COLO668 (cell line): ENCODE measurements at regions not wholly inside any gene's neighbourhood (a gene's known extent, or its start where the extent isn't known, plus 50 kb on each side); places are given as distances from the start of the nearest gene placed in this dataset.
"Not testable (repeated sequence)": the region's sequence is repeated elsewhere in the genome, so short reads cannot be mapped to it uniquely, and the experiment has no call there.

Source experiments
- DNase-seq: peaks from one replicate; lab custom pipeline; 2025; ENCODE audit not compliant: unreplicated experiment; lab: John Stamatoyannopoulos, UW

GRCh38 chr10:7108141-7108540 is 302.7 kb downstream of the SFMBT2 start:
- DNase-seq, result no peak

DNA sequence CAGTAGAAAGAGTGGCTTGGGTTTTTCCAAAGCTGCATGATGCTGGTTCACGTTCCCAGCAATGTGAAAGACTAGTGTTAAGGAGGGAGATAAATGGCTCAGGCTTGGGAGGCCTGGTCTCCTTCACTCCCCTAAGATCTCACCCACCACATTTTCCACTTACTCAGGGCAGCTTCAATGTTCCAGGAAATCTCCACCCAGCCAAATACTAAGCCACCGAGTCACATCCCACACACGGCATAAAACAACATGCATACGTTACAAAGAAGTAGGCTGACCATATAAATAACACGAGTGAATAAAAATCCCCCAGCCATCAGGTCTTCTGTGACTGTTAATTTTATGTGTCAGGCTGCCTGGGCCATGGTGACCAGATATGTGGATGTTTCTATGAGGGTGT is 303.5 kb downstream of the SFMBT2 start:
- DNase-seq, result no peak

GRCh38 chr10:7104379-7104778 is 306.5 kb downstream of the SFMBT2 start:
- DNase-seq, result not testable (repeated sequence)

DNA sequence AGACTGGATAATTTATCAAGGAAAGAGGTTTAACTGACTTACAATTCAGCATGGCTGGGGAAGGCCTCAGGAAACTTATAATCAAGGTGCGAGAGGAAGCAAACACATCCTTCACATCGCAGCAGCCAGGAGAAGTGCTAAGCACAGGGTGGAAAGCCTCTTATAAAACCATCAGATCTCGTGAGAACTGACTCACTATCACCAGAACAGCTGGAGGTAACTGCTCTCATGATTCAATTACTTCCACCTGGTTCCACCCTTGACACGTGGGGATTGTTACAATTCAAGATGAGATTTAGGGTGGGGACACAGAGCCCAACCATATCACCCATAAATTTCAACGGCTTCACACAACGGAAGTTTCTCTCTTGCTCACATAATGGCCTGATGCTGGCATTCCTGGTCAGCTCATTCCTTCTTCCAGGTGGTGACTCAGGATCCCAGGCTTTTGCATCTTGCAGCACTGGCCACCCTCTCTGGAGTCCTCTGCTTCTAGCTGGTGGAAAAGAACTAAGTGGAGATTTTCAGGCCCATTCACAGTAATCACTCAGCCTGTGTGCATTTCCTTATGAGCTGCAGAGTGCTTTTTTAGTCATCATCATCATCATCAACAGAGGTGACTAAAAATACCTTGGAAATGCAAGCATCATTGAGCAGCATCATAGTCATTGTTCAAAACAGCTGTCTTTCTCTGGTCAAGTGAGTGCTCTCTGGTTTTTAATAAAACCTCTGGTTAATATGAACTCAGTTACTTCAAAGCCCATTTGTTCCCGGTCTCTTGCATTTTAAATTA is 308.1 kb downstream of the SFMBT2 start:
- DNase-seq, result no peak

DNA sequence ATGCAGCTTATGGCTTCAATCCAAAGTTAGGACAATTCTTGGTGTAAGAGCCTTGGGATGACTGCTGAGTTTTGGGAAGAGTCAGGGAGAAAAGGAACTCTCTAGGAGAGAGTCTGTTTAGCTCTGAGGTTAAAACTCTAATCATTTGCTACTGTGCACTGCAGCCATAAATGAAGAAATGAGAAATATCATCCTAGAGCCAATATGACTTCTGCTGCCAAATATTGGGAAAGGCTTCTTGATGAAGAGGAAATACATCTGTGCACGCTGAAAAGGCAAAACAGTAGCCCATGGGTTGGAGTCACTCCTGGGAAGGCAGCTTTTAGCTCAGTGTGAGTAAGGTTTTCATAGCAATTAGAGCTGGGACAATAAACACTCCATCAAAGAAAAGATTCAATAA is 308.8 kb downstream of the SFMBT2 start:
- DNase-seq, result no peak

DNA sequence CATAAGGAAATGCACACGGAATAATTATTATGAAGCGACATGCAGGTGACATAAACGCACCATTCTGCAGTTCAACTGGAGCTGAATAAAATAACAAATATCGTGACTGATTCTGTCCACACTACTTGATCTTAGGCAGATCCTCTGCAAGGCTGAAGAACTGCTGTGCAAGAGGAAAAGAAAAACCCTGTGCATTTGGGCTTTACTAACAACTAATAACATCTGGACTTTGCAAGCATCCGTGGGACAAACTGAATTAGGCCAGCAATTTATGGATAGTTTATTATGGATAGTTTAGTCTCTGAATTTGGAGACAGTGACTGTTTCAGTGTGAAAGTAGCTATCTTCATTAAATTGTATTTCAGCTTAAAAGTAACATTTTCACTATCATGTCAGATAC is 309.4 kb downstream of the SFMBT2 start:
- no peak for DNase-seq

DNA sequence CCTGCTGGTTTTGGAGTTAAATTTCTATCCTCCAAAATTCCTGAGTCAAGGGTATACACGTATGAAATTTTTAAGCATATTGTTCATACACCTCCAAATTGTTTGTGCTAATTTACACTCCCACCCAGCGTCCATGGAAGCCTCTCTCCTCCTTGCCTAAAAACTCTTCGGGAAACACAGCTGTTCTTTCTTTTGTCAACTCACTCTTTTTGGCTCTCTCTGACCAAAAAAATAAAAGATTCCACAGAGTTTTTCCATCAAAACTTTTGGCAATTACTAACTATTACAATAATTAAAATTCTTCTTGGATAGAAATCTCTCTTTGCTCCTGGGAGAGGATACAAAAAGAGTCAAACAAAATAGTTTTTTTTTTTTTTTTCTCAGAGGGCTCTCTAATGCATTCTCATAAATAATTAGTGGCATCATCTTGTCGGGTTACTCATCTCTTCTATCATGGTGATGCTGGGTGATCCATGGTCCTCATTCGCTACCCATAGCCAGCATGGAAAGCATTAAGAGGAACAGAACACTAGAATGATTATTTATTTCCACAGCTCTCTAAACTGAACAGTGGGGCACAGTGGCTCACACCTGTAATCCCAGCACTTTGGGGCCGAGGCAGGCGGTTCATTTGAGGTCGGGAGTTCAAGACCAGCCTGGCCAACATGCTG is 310.7 kb downstream of the SFMBT2 start:
- DNase-seq, result no peak

GRCh38 chr10:7098160-7098762 is 312.6 kb downstream of the SFMBT2 start:
- DNase-seq, result no peak

- no peak for DNase-seq
Measured at GRCh38 chr10:7094781-7095180, 316.1 kb downstream of the SFMBT2 start.

- no peak for DNase-seq
Measured at GRCh38 chr10:7093368-7093767, 317.5 kb downstream of the SFMBT2 start.

GRCh38 chr10:7092603-7093002 is 318.2 kb downstream of the SFMBT2 start:
- DNase-seq, result no peak

- DNase-seq, result no peak
Measured at GRCh38 chr10:7090529-7090928, 320.3 kb downstream of the SFMBT2 start.

- DNase-seq, result no peak
Measured at GRCh38 chr10:7085913-7086589, 324.8 kb downstream of the SFMBT2 start.

DNA sequence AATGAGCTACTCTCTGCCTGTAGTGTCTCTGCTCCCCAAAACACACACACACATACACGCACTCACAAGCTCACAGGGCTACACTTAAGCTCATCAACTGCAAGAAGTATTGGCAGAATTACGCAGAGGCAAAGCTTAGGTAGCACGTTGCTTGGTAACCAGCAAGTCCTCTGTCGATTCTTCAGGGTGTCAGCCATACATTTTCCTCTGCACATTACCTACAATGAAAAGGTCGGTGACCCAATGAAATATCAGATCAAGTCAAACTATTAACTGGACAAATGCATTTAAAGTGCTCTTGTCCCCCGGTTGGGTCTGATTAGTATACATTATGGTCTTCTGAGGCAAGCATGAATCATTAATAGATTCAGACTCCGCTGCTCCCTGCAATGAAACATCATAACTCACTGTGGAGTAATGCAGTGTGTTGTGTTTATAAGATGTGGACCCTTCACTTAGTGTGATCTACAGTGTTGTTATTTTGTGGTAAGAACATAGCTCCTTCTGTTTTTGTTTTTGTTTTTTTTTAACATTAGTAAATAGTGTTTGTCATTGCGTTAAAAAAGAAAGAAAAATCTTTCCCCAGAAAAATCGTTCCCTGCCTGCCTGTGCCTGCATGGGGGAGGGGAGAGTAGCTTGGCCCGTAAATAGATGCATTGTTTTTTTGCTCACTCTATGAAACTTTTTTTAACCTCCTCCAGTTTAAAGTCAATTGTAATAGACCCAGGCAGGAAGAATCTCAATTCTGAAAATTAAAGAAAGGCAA is 325.5 kb downstream of the SFMBT2 start:
- DNase-seq, result no peak

DNA sequence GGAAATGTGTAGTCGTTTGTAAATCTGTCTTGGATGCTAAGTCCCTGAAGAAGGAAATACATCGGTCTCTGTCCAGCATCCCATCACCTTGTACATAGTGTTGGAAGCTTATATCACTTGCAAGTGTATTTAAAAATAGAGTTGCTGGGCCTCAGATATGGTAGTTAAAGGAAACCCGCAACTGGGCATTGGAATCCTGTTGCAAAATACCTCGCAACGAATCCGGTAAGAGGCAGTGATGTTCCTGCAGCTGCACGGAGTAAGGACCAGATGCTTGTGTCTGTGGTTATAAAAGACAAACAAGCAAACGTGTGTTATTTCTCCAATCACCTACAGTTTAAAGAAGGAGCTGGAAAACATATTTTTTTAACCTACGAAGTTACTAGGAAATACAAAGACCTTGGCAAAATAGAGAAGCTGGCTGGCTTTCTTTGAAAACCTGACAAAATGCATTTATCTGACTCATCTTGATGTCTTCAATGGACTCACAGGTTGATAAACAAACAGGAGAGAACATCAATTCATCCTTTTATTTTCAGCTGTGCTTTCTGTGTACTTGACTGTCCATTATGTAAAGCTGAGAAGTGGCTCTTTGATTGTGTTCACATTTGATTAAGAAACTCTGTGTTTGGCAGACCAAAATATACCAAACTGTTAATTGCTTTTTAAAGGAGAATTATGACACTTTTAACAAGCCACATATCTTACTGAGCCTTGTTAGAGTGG is 326.4 kb downstream of the SFMBT2 start:
- DNase-seq, result no peak

DNA sequence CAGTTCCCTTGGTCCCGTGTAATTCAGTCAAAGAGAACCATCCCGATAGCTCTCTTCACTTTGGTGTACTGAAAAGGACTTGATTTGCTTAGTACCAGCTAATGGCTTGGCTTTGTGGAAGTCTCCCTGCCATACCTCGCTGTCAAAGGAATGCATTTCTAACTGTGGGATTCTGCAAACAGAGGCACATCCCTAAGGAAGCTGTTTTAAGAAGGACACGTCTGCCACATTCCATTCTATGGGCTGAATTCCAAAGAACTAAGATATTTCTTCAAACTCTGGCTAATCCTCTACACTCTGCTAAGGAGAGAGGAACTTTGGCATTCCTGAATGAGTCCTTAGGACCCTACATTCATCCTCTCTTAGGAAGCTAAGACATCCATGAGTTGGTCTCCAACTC is 327.9 kb downstream of the SFMBT2 start:
- no peak for DNase-seq

- DNase-seq, result no peak
Measured at GRCh38 chr10:7077880-7078279, 333.0 kb downstream of the SFMBT2 start.

- DNase-seq, result no peak
Measured at GRCh38 chr10:7075851-7076250, 335.0 kb downstream of the SFMBT2 start.

DNA sequence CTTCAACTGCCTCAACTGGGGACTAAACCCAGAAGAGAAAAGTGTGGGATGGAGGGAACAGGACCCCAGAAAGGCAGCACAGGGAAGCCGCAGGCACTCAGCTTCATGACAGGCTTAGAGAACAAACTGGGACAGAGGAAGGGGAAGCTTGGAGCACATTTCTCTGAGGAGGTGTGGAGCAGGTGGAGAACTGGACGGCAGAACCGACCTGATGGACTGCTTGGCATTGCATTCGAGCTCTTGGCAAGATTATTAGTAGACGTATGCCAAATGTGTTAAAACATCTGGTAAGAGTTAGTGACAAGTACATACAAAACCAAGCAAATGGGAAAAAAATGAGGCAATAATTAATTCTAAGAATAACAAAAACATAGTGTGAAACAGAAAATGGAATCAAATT is 335.7 kb downstream of the SFMBT2 start:
- no peak for DNase-seq

- DNase-seq, result no peak
Measured at GRCh38 chr10:7071421-7071820, 339.4 kb downstream of the SFMBT2 start.
